PC-3 (cell line): ENCODE measurements at regions not wholly inside any gene's neighbourhood (a gene's known extent, or its start where the extent isn't known, plus 50 kb on each side); places are given as distances from the start of the nearest gene placed in this dataset.

Source experiments
- ATAC-seq: fragments of 200-7000 bp; cut with Tn5 transposase; 2 replicates; pipeline ENCODE4 v1.9.1; 2020; ENCODE audit warnings: mild to moderate bottlenecking, moderate library complexity
- BruUV-seq: library from RNA; stranded (reverse); fragments of 400-500 nt; replicated peaks from 2 replicates; lab custom pipeline; 2021; lab: Mats Ljungman, UMichigan
- CTCF ChIA-PET: fragments of 300-600 bp; sonication (Branson Sonifier 250); formaldehyde crosslinking; loops from one replicate; lab custom pipeline; 2022; ENCODE audit warnings: antibody characterized with exemption; lab: Charles Lee
- POLR2A ChIA-PET: fragments of 300-600 bp; sonication (Branson Sonifier 250); formaldehyde crosslinking; loops from one replicate; lab custom pipeline; 2022; ENCODE audit warnings: antibody characterized with exemption; ENCODE audit not compliant: unreplicated experiment; lab: Charles Lee
- DNase-seq: peaks from one replicate; pipeline ENCODE4 v3.0.0-alpha.2; 2015
- H2AFZ ChIP-seq: fragments of 300-600 bp; sonication (generic); 2 replicates; pipeline ENCODE4 v1.6.0; 2016; ENCODE audit warnings: antibody characterized with exemption, low read length
- H3F3A ChIP-seq: fragments of 300-600 bp; sonication (generic); one replicate; pipeline ENCODE4 v1.6.0; 2017; ENCODE audit warnings: antibody characterized with exemption, low read length, control low read depth, mild to moderate bottlenecking; ENCODE audit not compliant: unreplicated experiment
- H3K27ac ChIP-seq: fragments of 300-600 bp; sonication (generic); 2 replicates; pipeline ENCODE4 v1.5.1; 2016; ENCODE audit warnings: mild to moderate bottlenecking, low read length
- H3K27me3 ChIP-seq: fragments of 300-600 bp; sonication (generic); 2 replicates; pipeline ENCODE4 v1.6.1; 2016; ENCODE audit warnings: low read length, mixed read lengths
- H3K36me3 ChIP-seq: fragments of 300-600 bp; sonication (generic); 2 replicates; pipeline ENCODE4 v1.6.1; 2016; ENCODE audit warnings: low read depth, mixed run types, low read length, mixed read lengths
- H3K4me1 ChIP-seq: fragments of 300-600 bp; sonication (generic); 2 replicates; pipeline ENCODE4 v1.5.1; 2016; ENCODE audit warnings: low read length; ENCODE audit not compliant: insufficient read depth
- H3K4me2 ChIP-seq: fragments of 300-600 bp; sonication (generic); 2 replicates; pipeline ENCODE4 v1.6.0; 2016; ENCODE audit warnings: low read length
- H3K4me3 ChIP-seq: fragments of 300-600 bp; sonication (generic); 2 replicates; pipeline ENCODE4 v1.5.1; 2016; ENCODE audit warnings: mild to moderate bottlenecking, low read length, mixed read lengths
- H3K79me2 ChIP-seq: fragments of 300-600 bp; sonication (generic); 2 replicates; pipeline ENCODE4 v1.6.1; 2017; ENCODE audit warnings: low read length, mixed read lengths
- H3K9ac ChIP-seq: fragments of 300-600 bp; sonication (generic); 2 replicates; pipeline ENCODE4 v1.6.0; 2016; ENCODE audit warnings: mild to moderate bottlenecking, low read length
- H3K9me2 ChIP-seq: fragments of 300-600 bp; sonication (generic); replicated peaks from 2 replicates; pipeline ENCODE4 v1.6.1; 2016; ENCODE audit warnings: mixed run types, low read length, mixed read lengths
- H3K9me3 ChIP-seq: fragments of 300-600 bp; sonication (generic); 2 replicates; pipeline ENCODE4 v1.6.1; 2016; ENCODE audit warnings: low read length, mixed read lengths
- H4K20me1 ChIP-seq: fragments of 300-600 bp; sonication (generic); 2 replicates; pipeline ENCODE4 v1.6.1; 2016; ENCODE audit warnings: low read length, mixed read lengths
- EZH2 ChIP-seq: fragments of 300-600 bp; sonication (generic); IDR thresholded peaks from one replicate; pipeline ENCODE4 v1.6.1; 2017; ENCODE audit warnings: antibody characterized with exemption, mild to moderate bottlenecking, low read length; ENCODE audit not compliant: unreplicated experiment
- EZH2phosphoT487 ChIP-seq: fragments of 300-600 bp; sonication (generic); IDR thresholded peaks from 2 replicates; pipeline ENCODE4 v1.6.1; 2018; ENCODE audit warnings: mild to moderate bottlenecking, antibody characterized with exemption, low read length, borderline replicate concordance
- intact Hi-C: fragments of 100-400 bp; cut with micrococcal nuclease; formaldehyde crosslinking; loops from 2 replicates; pipeline ENCODE4 v1.9.0; 2023
- TF ChIP-seq, protein P1 (sequence below): fragments of 300-600 bp; sonication (generic); conservative IDR thresholded peaks from 2 replicates; pipeline ENCODE4 v1.5.1; 2017; ENCODE audit warnings: antibody characterized with exemption, low read depth, mild to moderate bottlenecking, low read length

DNA sequence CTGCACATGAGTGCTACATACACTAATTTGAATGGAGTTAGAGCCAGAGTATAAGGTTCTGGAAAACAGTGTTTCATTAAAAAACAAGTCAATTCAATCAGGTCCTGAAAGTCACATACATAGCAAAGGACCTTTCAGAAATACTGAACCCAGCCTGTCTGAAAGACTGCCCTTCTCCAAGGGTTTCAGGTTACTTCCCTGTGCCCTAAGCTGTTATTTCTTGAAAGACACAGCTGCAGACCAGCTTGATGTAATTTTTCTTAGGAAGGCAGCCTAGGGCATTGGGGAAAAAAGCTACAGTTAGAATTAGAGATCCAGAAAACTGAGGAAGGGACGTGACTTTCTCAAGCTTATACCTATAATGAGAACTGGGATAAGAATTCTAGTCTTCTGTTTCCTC is 155.9 kb upstream of the MAOA start:
- Histone ChIP-seq H3F3A (no peaks in the 10 kb centered on the region), H3K9me2 (no peaks in the 10 kb centered on the region), H3K4me1 (no peaks in the 10 kb centered on the region), H3K9ac (no peak overlapping the region), H4K20me1 (no peaks in the 10 kb centered on the region), H3K36me3 (no peaks in the 10 kb centered on the region), H3K27me3 (peaks cover 5% of the 10 kb centered on the region; the same call in 1 of the 2 replicates), H2AFZ (no peak overlapping the region), H3K27ac (no peak overlapping the region), H3K79me2 (no peaks in the 10 kb centered on the region), H3K9me3 (no peaks in the 10 kb centered on the region), H3K4me2 (no peak overlapping the region), H3K4me3 (no peak overlapping the region)
- TF ChIP-seq EZH2phosphoT487 = no peak
- TF ChIP-seq EZH2 = no peak
- TF ChIP-seq, protein P1, sequence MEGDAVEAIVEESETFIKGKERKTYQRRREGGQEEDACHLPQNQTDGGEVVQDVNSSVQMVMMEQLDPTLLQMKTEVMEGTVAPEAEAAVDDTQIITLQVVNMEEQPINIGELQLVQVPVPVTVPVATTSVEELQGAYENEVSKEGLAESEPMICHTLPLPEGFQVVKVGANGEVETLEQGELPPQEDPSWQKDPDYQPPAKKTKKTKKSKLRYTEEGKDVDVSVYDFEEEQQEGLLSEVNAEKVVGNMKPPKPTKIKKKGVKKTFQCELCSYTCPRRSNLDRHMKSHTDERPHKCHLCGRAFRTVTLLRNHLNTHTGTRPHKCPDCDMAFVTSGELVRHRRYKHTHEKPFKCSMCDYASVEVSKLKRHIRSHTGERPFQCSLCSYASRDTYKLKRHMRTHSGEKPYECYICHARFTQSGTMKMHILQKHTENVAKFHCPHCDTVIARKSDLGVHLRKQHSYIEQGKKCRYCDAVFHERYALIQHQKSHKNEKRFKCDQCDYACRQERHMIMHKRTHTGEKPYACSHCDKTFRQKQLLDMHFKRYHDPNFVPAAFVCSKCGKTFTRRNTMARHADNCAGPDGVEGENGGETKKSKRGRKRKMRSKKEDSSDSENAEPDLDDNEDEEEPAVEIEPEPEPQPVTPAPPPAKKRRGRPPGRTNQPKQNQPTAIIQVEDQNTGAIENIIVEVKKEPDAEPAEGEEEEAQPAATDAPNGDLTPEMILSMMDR = no peak
- ChIA-PET POLR2A (no interaction called here), CTCF (no interaction called here)
- DNase-seq (no peak), ATAC-seq (no peak)
- no TSS peak for BruUV-seq
- intact Hi-C loops = no loop called here

DNA sequence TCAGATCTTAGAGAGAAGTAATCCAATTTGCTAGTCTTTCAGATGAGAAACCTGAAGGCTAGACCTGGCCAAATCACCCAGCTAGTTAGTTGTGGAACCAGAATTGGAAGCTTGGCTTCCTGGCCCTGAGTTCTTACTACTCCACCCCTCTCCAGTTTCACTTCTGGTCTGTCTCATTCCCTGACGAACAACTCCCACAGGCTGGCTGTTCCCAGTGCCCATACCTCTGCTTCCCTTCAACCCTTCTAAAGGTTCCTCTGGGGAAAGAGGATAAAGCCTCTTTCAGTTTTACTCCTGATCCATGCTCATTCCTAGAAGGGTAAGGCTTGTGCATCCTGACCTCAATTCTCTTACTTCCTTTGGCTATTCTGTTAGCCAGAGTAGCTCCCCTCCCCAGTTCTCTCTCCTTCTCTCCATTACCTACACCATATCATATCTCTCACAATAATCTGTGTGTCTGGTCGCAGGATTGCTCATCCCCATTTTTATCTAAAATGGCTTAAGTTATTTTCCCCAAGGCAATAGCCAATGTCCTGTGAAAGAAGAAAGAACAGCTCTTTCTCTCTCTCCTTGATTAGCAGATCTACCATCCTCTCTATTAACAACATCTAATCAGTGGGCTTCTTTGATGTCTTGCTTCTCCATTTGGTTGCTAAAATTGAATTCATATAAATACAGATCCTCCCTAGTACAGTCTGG is 155.0 kb upstream of the MAOA start:
- intact Hi-C loops = no loop called here
- Histone ChIP-seq H3F3A (no peaks in the 10 kb centered on the region), H3K27me3 (peaks cover 5% of the 10 kb centered on the region; the same call in 1 of the 2 replicates), H2AFZ (no peak overlapping the region), H4K20me1 (no peaks in the 10 kb centered on the region), H3K9ac (no peak overlapping the region), H3K9me3 (no peaks in the 10 kb centered on the region), H3K36me3 (no peaks in the 10 kb centered on the region), H3K4me1 (no peaks in the 10 kb centered on the region), H3K4me2 (no peak overlapping the region), H3K4me3 (no peak overlapping the region), H3K27ac (no peak overlapping the region), H3K9me2 (no peaks in the 10 kb centered on the region), H3K79me2 (no peaks in the 10 kb centered on the region)
- DNase-seq (no peak), ATAC-seq (no peak)
- no TSS peak for BruUV-seq
- CTCF ChIA-PET = no interaction called here
- TF ChIP-seq EZH2 (no peak), EZH2phosphoT487 (no peak)
- TF ChIP-seq, protein P1 = no peak
- POLR2A ChIA-PET = no interaction called here

DNA sequence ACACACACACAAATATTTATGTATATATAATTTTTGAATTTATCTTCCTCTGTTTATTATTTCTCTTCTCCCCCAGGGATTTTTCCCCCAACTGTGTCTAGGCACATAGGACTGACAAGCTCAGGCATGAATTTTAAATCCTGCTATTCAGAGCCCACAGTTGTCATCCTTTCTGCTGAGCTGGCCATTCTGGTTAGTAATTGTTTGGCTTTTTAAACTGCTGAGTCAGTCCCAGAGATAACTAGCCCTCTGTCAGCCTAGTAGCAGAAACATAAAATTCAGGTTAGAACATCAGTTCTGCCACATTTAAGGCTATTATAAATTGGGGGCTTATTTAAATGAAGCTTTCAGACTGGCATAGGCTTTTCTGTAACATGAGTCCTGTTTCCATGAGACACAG is 151.7 kb upstream of the MAOA start:
- Histone ChIP-seq H3K4me3 (no peak overlapping the region), H3F3A (no peaks in the 10 kb centered on the region), H3K4me1 (no peaks in the 10 kb centered on the region), H3K79me2 (no peaks in the 10 kb centered on the region), H3K9me2 (no peaks in the 10 kb centered on the region), H3K27ac (no peak overlapping the region), H3K27me3 (peaks cover 12% of the 10 kb centered on the region; the same call in 1 of the 2 replicates), H2AFZ (no peak overlapping the region), H3K4me2 (no peak overlapping the region), H3K9me3 (no peaks in the 10 kb centered on the region), H3K9ac (no peak overlapping the region), H4K20me1 (no peaks in the 10 kb centered on the region), H3K36me3 (no peaks in the 10 kb centered on the region)
- TF ChIP-seq EZH2phosphoT487 (no peak), EZH2 (no peak)
- TF ChIP-seq, protein P1 = no peak
- BruUV-seq = no TSS peak
- ChIA-PET POLR2A (no interaction called here), CTCF (no interaction called here)
- intact Hi-C loops = no loop called here
- ATAC-seq = no peak
- no peak for DNase-seq
